Heart left ventricle (tissue), 13 donors: ENCODE measurements at regions not wholly inside any gene's neighbourhood (a gene's known extent, or its start where the extent isn't known, plus 50 kb on each side); places are given as distances from the start of the nearest gene placed in this dataset.

Experiments used
- POLR2A ChIP-seq, 2 donors: fragments of 450-650 bp; IDR thresholded peaks; one replicate each; pipeline ENCODE4 v1.6.1; 2017; ENCODE audit warnings: antibody characterized with exemption in 2 of 2, mild to moderate bottlenecking in 2 of 2, moderate library complexity in 2 of 2
- TF ChIP-seq, protein P1 (sequence below), 12 donors: fragments of 200-600 bp; sonication (generic) in 4 of 12; IDR thresholded peaks; one replicate each; pipeline versions ENCODE4 v1.5.0 to v1.8.0; 2018 to 2022; ENCODE audit warnings: antibody characterized with exemption in 12 of 12, mild to moderate bottlenecking in 5 of 12
- donor health status: ischemic (EF 13 %, LVEDD 7.1; RV severe dilation, severe dysfunction).
- donor health status: DM: no; HTN: yes; CAD: no.
- donor health status: DM: no; HTN: no; CAD: no.
- donor health status: ischemic (EF 25% LVEDD 6.9; RV normal size, moderate dysfunction).
- donor health status: ischemic (EF 25% LVEDD 5.7; RV mildly dilated, moderate dysfunction).
- donor health status: ischemic (EF 35%, LVEDD 5.7; RV mildly dilated, moderate dysfunction).
- donor health status: nonischemic (EF 11% LVEDD 7.7; RV severe dilation, severe dysfunction).
- donor health status: DM: yes; HTN: yes; CAD: no.
- donor health status: PGD.
- donor health status: ischemic (EF 29% LVEDD 5.4; RV normal size, mild dysfunction).
- donor health status: nonischemic (EF 23%, LVEDD 6.1; RV moderate dilation, normal function).

- TF ChIP-seq, protein P1, sequence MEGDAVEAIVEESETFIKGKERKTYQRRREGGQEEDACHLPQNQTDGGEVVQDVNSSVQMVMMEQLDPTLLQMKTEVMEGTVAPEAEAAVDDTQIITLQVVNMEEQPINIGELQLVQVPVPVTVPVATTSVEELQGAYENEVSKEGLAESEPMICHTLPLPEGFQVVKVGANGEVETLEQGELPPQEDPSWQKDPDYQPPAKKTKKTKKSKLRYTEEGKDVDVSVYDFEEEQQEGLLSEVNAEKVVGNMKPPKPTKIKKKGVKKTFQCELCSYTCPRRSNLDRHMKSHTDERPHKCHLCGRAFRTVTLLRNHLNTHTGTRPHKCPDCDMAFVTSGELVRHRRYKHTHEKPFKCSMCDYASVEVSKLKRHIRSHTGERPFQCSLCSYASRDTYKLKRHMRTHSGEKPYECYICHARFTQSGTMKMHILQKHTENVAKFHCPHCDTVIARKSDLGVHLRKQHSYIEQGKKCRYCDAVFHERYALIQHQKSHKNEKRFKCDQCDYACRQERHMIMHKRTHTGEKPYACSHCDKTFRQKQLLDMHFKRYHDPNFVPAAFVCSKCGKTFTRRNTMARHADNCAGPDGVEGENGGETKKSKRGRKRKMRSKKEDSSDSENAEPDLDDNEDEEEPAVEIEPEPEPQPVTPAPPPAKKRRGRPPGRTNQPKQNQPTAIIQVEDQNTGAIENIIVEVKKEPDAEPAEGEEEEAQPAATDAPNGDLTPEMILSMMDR (IDR thresholded peaks at IDR 0.05): no peak
- TF ChIP-seq POLR2A (IDR thresholded peaks at IDR 0.05): no peak
These were observed 63.2 kb upstream of the SPPL2A start for GRCh38 chr15:50828610-50829206.
